ENCODE measurements at regions not wholly inside any gene's neighbourhood (a gene's known extent, or its start where the extent isn't known, plus 50 kb on each side); places are given as distances from the start of the nearest gene placed in this dataset.
"Not testable (repeated sequence)": the region's sequence is repeated elsewhere in the genome, so short reads cannot be mapped to it uniquely, and the experiment has no call there.

GRCh38 chrX:56343219-56343618, 111.1 kb downstream of the KLF8 start:
- H3K27me3 ChIP-seq (ENCODE audit: insufficient read depth, low read length, poor library complexity), result no peaks in the 10 kb centered on the region
- no peak overlapping the region for H3K9ac ChIP-seq (ENCODE audit: low read length)
- no peak overlapping the region for H3K4me3 ChIP-seq (ENCODE audit: low read length)
- H3K4me1 ChIP-seq (ENCODE audit: control insufficient read depth, low read depth, low read length), result no peaks in the 10 kb centered on the region
- no peak overlapping the region for H3K18ac ChIP-seq (ENCODE audit: low read length)
- no peak overlapping the region for H3K27ac ChIP-seq (ENCODE audit: low read depth, low read length)
- no peak overlapping the region for H3K56ac ChIP-seq (ENCODE audit: low read length)
- H2BK120ac ChIP-seq (ENCODE audit: low read depth, low read length), result no peak overlapping the region
- H3K23ac ChIP-seq (ENCODE audit: low read length), result no peak overlapping the region
- WGBS (ENCODE audit: extremely low coverage, insufficient coverage, low lambda C conversion rate), result no CpG with 5 or more reads among the region's 5 CpGs
- H4K8ac ChIP-seq (ENCODE audit: low read depth, low read length), result no peak overlapping the region
- no peak overlapping the region for H3K4ac ChIP-seq (ENCODE audit: low read depth, low read length)
- H3K4me2 ChIP-seq (ENCODE audit: low read length), result no peak overlapping the region
- H2AK5ac ChIP-seq (ENCODE audit: low read length), result no peak overlapping the region
- no peak overlapping the region for H4K5ac ChIP-seq (ENCODE audit: low read length)
- H2BK15ac ChIP-seq (replicated peaks; ENCODE audit: low read depth), result no peak overlapping the region
- peak; percentile 0 for DNase-seq
- H3K79me1 ChIP-seq (ENCODE audit: low read length), result no peaks in the 10 kb centered on the region
- no peaks in the 10 kb centered on the region for H3K79me2 ChIP-seq (ENCODE audit: control insufficient read depth, insufficient read depth, low read length)
- H2BK5ac ChIP-seq (ENCODE audit: low read length), result no peak overlapping the region
- no peaks in the 10 kb centered on the region for H3K36me3 ChIP-seq (ENCODE audit: control insufficient read depth, insufficient read depth, low read length)

DNA sequence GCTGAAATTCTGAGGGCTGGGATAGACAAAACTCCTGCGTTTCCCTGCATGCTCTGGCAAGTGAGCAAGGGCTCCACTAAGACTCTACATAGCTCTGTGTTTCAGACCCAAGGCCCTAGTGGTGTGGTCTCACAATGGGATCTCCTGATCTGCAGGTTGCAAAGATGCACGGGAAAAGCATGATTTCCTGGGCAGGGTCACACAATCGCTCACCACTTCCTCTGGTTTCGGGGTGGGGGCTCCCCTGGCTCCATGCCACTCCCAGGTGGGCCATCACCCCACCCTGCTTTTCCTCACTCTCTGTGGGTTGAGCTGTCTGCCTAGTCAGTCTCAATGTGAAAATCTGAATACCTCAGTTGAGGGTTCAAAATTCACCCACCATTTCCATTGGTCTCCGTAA, 111.5 kb downstream of the KLF8 start:
- Histone ChIP-seq H3K56ac (ENCODE audit: low read length) (no peak overlapping the region), H4K5ac (ENCODE audit: low read length) (no peak overlapping the region), H3K4ac (ENCODE audit: low read depth, low read length) (no peak overlapping the region), H3K27ac (ENCODE audit: low read depth, low read length) (no peak overlapping the region), H3K4me3 (ENCODE audit: low read length) (no peak overlapping the region), H3K18ac (ENCODE audit: low read length) (no peak overlapping the region), H3K36me3 (ENCODE audit: control insufficient read depth, insufficient read depth, low read length) (no peaks in the 10 kb centered on the region), H3K79me1 (ENCODE audit: low read length) (no peaks in the 10 kb centered on the region), H2AK5ac (ENCODE audit: low read length) (no peak overlapping the region), H4K8ac (ENCODE audit: low read depth, low read length) (no peak overlapping the region), H2BK120ac (ENCODE audit: low read depth, low read length) (no peak overlapping the region), H2BK5ac (ENCODE audit: low read length) (no peak overlapping the region), H3K9ac (ENCODE audit: low read length) (no peak overlapping the region), H3K4me2 (ENCODE audit: low read length) (no peak overlapping the region), H3K27me3 (ENCODE audit: insufficient read depth, low read length, poor library complexity) (no peaks in the 10 kb centered on the region), H3K4me1 (ENCODE audit: control insufficient read depth, low read depth, low read length) (no peaks in the 10 kb centered on the region), H2BK15ac (replicated peaks; ENCODE audit: low read depth) (no peak overlapping the region), H3K23ac (ENCODE audit: low read length) (no peak overlapping the region), H3K79me2 (ENCODE audit: control insufficient read depth, insufficient read depth, low read length) (no peaks in the 10 kb centered on the region)
- no peak for DNase-seq
- WGBS (ENCODE audit: extremely low coverage, insufficient coverage, low lambda C conversion rate), result no CpG with 5 or more reads among the region's 5 CpGs

DNA sequence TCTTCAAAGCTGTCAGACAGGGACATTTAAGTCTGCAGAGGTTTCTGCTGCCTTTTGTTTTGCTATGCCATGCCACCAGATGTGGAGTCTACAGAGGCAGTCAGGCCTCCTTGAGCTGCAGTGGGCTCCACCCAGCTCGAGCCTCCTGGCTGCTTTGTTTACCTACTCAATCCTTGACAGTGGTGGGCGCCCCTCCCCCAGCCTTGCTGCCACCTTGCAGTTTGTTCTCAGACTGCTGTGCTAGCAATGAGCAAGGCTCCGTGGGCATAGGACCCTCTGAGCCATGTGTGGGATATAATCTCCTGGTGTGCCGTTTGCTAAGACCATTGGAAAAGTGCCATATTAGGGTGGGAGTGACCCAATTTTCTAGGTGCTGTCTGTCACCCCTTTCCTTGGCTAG, 126.0 kb downstream of the KLF8 start:
- WGBS (ENCODE audit: extremely low coverage, insufficient coverage, low lambda C conversion rate), result no CpG with 5 or more reads among the region's 4 CpGs
- not testable (repeated sequence) for H4K5ac ChIP-seq (ENCODE audit: low read length); H2BK15ac ChIP-seq (replicated peaks; ENCODE audit: low read depth)

DNA sequence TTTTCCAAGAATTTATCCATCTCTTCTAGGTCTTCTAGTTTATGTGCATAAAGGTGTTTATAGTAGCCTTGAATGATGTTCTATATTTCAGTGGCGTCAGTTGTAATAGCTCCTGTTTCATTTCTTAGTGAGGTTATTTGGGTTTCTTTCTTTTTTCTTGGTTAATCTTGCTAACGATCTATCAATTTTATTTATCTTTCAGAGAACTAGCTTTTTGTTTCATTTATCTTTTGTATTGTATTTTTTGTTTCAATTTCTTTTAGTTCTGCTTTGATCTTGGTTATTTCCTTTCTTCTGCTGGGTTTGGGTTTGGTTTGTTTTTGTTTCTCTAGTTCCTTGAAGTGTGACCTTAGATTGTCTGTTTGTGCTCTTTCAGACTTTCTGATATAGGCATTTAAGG, 133.0 kb downstream of the KLF8 start:
- H3K18ac ChIP-seq (ENCODE audit: low read length); H3K4ac ChIP-seq (ENCODE audit: low read depth, low read length); H3K4me1 ChIP-seq (ENCODE audit: control insufficient read depth, low read depth, low read length); H3K27me3 ChIP-seq (ENCODE audit: insufficient read depth, low read length, poor library complexity); H2AK5ac ChIP-seq (ENCODE audit: low read length); H2BK120ac ChIP-seq (ENCODE audit: low read depth, low read length); H3K4me2 ChIP-seq (ENCODE audit: low read length); H3K27ac ChIP-seq (ENCODE audit: low read depth, low read length); DNase-seq; H3K79me1 ChIP-seq (ENCODE audit: low read length); H3K9ac ChIP-seq (ENCODE audit: low read length); H3K23ac ChIP-seq (ENCODE audit: low read length); H3K56ac ChIP-seq (ENCODE audit: low read length); H2BK15ac ChIP-seq (replicated peaks; ENCODE audit: low read depth); H3K4me3 ChIP-seq (ENCODE audit: low read length); H4K8ac ChIP-seq (ENCODE audit: low read depth, low read length); H4K5ac ChIP-seq (ENCODE audit: low read length); H3K36me3 ChIP-seq (ENCODE audit: control insufficient read depth, insufficient read depth, low read length); H3K79me2 ChIP-seq (ENCODE audit: control insufficient read depth, insufficient read depth, low read length); H2BK5ac ChIP-seq (ENCODE audit: low read length): not testable (repeated sequence)
- no CpG with 5 or more reads among the region's 2 CpGs for WGBS (ENCODE audit: extremely low coverage, insufficient coverage, low lambda C conversion rate)

More for the DNA sequence above, 126.0 kb downstream of the KLF8 start:
- not testable (repeated sequence) for H3K79me2 ChIP-seq (ENCODE audit: control insufficient read depth, insufficient read depth, low read length); H2AK5ac ChIP-seq (ENCODE audit: low read length); H3K27me3 ChIP-seq (ENCODE audit: insufficient read depth, low read length, poor library complexity); H3K18ac ChIP-seq (ENCODE audit: low read length); H3K4me1 ChIP-seq (ENCODE audit: control insufficient read depth, low read depth, low read length); H3K23ac ChIP-seq (ENCODE audit: low read length); H3K4ac ChIP-seq (ENCODE audit: low read depth, low read length); H3K36me3 ChIP-seq (ENCODE audit: control insufficient read depth, insufficient read depth, low read length); H3K4me3 ChIP-seq (ENCODE audit: low read length); H3K27ac ChIP-seq (ENCODE audit: low read depth, low read length); H2BK5ac ChIP-seq (ENCODE audit: low read length); H3K56ac ChIP-seq (ENCODE audit: low read length); DNase-seq; H2BK120ac ChIP-seq (ENCODE audit: low read depth, low read length); H3K4me2 ChIP-seq (ENCODE audit: low read length); H3K9ac ChIP-seq (ENCODE audit: low read length); H3K79me1 ChIP-seq (ENCODE audit: low read length); H4K8ac ChIP-seq (ENCODE audit: low read depth, low read length)

GRCh38 chrX:56366901-56367300, 134.7 kb downstream of the KLF8 start:
- no peaks in the 10 kb centered on the region for H3K4me1 ChIP-seq (ENCODE audit: control insufficient read depth, low read depth, low read length)
- H3K23ac ChIP-seq (ENCODE audit: low read length), result no peak overlapping the region
- WGBS (ENCODE audit: extremely low coverage, insufficient coverage, low lambda C conversion rate), result no CpG with 5 or more reads among the region's 9 CpGs
- no peak overlapping the region for H3K4me2 ChIP-seq (ENCODE audit: low read length)
- H4K5ac ChIP-seq (ENCODE audit: low read length), result no peak overlapping the region
- H2BK15ac ChIP-seq (replicated peaks; ENCODE audit: low read depth), result no peak overlapping the region
- no peak overlapping the region for H3K27ac ChIP-seq (ENCODE audit: low read depth, low read length)
- no peak overlapping the region for H3K18ac ChIP-seq (ENCODE audit: low read length)
- H2AK5ac ChIP-seq (ENCODE audit: low read length), result no peak overlapping the region
- H2BK120ac ChIP-seq (ENCODE audit: low read depth, low read length), result no peak overlapping the region
- no peaks in the 10 kb centered on the region for H3K79me2 ChIP-seq (ENCODE audit: control insufficient read depth, insufficient read depth, low read length)
- H3K56ac ChIP-seq (ENCODE audit: low read length), result no peak overlapping the region
- peak; percentile 1 for DNase-seq
- no peak overlapping the region for H4K8ac ChIP-seq (ENCODE audit: low read depth, low read length)
- H3K79me1 ChIP-seq (ENCODE audit: low read length), result no peaks in the 10 kb centered on the region
- no peaks in the 10 kb centered on the region for H3K27me3 ChIP-seq (ENCODE audit: insufficient read depth, low read length, poor library complexity)
- H3K4me3 ChIP-seq (ENCODE audit: low read length), result no peak overlapping the region
- no peak overlapping the region for H3K4ac ChIP-seq (ENCODE audit: low read depth, low read length)
- no peak overlapping the region for H2BK5ac ChIP-seq (ENCODE audit: low read length)
- H3K9ac ChIP-seq (ENCODE audit: low read length), result no peak overlapping the region
- H3K36me3 ChIP-seq (ENCODE audit: control insufficient read depth, insufficient read depth, low read length), result no peaks in the 10 kb centered on the region

DNA sequence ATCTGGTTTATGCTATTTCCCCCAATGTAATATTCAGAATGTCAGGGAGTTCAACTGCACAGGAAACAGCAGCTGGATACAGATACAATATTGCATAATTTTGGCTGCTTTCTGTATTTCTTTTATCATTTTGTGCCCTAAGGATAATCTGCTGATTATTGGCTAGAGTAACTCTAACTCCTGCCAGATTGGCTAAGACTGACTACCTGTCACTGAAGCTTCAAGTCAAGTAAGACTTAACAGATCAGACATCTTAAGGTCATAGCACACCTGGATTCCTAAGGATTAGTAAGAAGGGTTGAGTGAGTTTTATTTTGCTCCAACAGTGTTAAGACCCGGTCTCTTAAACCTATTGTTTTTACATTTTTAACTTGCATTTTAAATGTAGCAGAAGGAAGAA, 136.8 kb downstream of the KLF8 start:
- H3K4me3 ChIP-seq (ENCODE audit: low read length), result no peak overlapping the region
- H2BK15ac ChIP-seq (replicated peaks; ENCODE audit: low read depth), result no peak overlapping the region
- H3K9ac ChIP-seq (ENCODE audit: low read length), result no peak overlapping the region
- no peak overlapping the region for H4K5ac ChIP-seq (ENCODE audit: low read length)
- H2BK120ac ChIP-seq (ENCODE audit: low read depth, low read length), result no peak overlapping the region
- no CpG with 5 or more reads among the region's 1 CpG for WGBS (ENCODE audit: extremely low coverage, insufficient coverage, low lambda C conversion rate)
- no peak overlapping the region for H3K23ac ChIP-seq (ENCODE audit: low read length)
- H3K27me3 ChIP-seq (ENCODE audit: insufficient read depth, low read length, poor library complexity), result no peaks in the 10 kb centered on the region
- no peaks in the 10 kb centered on the region for H3K36me3 ChIP-seq (ENCODE audit: control insufficient read depth, insufficient read depth, low read length)
- no peak overlapping the region for H3K4ac ChIP-seq (ENCODE audit: low read depth, low read length)
- H3K27ac ChIP-seq (ENCODE audit: low read depth, low read length), result no peak overlapping the region
- no peak overlapping the region for H2BK5ac ChIP-seq (ENCODE audit: low read length)
- H4K8ac ChIP-seq (ENCODE audit: low read depth, low read length), result no peak overlapping the region
- H3K18ac ChIP-seq (ENCODE audit: low read length), result no peak overlapping the region
- no peak overlapping the region for H3K4me2 ChIP-seq (ENCODE audit: low read length)
- H3K79me2 ChIP-seq (ENCODE audit: control insufficient read depth, insufficient read depth, low read length), result no peaks in the 10 kb centered on the region
- H3K4me1 ChIP-seq (ENCODE audit: control insufficient read depth, low read depth, low read length), result no peaks in the 10 kb centered on the region
- no peaks in the 10 kb centered on the region for H3K79me1 ChIP-seq (ENCODE audit: low read length)
- no peak for DNase-seq
- H3K56ac ChIP-seq (ENCODE audit: low read length), result no peak overlapping the region
- H2AK5ac ChIP-seq (ENCODE audit: low read length), result no peak overlapping the region
